Stimulated activated naive CD4-positive, alpha-beta T cell (primary cell): ENCODE measurements at regions not wholly inside any gene's neighbourhood (a gene's known extent, or its start where the extent isn't known, plus 50 kb on each side); places are given as distances from the start of the nearest gene placed in this dataset.
"Not testable (repeated sequence)": the region's sequence is repeated elsewhere in the genome, so short reads cannot be mapped to it uniquely, and the experiment has no call there.

Experiments
- DNase-seq, 6 experiments: peaks; one replicate each; lab custom pipeline; 2025; lab: John Stamatoyannopoulos, UW

DNA sequence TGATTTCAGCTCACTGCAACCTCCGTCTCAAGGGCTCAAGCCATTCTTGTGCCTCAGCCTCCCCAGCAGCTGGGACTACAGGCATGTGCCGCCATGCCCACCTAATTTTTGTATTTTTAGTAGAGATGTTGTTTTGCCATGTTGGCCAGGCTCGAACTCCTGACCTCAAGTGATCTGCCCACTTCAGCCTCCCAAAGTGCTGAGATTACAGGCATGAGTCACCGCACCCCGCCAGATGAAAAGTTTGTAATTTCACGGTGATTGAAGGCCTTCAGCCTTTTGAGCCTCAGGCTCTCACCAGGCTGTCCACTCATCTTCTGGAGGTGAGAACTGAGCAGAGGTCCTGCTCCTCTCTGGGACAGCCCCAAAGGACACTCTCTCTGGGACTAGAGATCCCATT lies 103.2 kb downstream of the HIF1AN start:
- DNase-seq = not testable (repeated sequence)

DNA sequence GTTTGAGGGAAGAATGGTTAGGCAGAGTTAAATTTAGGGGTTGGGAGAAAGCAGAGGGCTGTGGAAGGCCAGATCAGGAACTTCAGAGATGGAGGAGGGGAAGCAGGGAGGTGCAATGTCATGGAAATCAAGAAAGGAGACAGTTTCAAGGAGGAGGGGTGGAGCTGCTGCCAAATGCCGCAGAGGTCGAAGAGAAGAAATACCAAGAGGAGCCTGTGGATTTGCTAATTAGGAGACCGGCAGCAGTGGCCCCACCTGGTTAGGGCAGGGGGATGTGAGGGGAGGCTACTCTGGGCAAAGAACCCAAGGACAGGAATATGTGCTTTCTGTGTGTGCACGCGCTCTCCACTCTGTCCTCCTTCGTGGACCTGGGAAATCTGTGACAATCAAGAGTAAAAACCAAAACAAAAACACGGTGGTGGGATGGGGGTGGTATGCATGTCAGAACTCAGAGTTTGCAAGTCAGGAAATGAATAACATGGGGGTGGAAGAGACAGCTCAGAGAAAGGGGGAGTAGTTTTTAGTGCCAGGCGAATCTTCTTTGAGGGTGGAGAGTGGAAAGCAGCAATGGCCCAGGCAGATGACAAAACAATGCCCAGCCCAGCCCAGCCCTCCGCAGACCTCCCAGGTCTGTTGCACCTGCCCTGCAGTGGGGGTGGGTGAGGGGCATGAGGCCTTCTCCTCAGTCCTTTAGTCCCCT lies 102.9 kb upstream of the PAX2 start:
- no peak for DNase-seq

DNA sequence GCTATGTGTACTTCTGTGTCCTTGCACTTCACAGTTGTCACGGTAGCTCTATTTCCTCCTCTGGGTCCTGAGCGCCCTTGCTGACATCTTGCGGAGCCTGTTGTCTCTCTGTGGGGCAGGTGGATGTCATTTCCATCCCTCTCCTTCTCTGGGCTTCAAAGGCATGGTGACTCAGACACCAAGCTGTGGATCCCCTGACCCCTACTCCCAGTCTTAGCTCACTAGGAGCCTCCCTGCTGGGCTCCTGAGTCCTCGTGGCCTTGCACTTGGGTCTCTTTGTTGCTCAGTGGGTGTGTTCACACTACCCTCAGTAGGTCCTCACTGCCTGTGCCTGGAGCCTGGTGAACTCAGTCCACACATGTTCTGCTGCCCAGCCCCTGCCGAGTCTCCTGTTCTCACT lies 100.3 kb upstream of the PAX2 start:
- no peak for DNase-seq

DNA sequence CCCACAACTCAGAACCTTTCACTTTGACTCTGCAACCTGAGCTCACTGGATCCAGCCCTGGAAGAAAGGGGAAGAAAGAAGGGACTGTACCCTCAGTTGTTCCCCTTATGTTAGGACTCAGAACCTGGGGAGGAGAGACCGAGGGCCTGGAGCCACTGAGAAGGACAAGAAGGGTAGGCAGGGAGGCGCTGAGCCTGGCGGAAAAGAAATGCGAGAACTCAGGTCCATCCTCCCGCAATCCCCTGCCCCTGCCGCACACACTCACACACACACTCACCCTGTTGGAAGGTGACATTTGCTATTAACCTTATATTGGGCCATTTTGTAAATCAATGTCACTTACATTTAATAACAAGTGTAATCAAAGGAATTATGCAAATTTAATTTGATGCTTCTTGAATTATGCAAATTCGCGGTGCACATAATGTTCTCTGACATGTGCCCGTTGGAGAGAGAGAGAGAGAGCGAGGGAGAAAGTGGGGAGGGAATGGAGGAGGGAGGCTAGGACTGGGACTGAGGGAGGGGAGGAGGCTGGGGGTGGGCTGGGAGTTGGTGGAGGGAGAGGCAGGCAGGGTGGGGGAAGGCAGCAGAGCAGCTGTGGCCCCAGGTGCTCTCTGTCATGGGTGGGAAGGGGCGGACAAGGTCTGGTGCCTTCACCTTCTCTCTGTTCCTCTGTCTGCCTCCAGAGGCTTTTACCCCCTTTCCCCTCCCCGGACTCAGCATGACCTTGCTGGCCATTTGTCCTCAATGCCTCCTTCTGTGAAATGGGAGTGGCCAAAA lies 99.6 kb upstream of the PAX2 start:
- no peak for DNase-seq

DNA sequence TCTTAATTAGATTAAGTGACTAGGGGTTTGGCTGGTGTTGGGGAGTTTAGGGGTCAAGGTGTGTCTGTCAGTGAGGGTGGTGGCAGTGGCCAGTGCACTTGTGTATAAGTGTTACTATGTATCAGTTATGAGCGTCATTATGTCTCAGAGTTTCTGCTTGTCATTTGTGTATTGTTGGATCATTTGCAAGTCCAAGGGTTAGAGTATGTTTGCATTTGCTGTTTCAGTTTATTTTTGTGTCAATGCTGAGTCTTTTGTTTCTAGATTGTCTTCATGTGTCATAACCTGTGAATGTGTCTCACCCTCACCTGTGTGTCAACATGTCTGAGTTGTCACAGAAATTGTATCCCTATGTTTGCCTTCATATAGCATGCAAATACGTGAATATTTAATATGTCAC lies 97.5 kb upstream of the PAX2 start:
- no peak for DNase-seq

DNA sequence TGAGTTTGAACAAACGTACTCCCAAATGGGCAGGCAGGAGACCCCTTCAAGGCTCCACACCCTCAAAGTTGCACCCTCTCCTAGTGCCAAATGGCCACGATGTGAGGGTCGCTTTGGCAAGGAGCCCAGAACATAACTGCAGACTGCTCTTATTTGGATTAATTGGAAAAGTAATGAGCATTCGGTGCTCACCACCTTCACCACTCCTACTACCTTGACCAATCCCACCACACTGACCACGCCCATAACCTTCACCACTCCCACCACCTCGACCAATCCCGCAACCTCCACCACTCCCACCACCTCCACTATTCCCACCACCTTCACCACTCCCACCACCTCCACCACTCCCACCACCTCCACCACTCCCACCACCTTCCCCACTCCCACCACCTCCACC lies 94.7 kb upstream of the PAX2 start:
- DNase-seq = no peak

DNA sequence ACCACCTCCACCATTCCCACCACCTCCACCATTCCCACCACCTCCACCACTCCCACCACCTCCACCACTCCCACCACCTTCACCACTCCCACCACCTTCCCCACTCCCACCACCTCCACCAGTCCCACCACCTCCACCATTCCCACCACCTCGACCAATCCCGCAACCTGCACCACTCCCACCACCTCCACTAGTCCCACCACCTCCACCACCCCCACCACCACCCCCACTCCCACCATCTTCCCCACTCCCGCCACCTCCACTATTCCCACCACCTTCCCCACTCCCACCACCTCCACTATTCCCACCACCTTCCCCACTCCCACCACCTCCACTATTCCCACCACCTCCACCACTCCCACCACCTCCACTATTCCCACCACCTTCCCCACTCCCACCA lies 94.3 kb upstream of the PAX2 start:
- not testable (repeated sequence) for DNase-seq

DNA sequence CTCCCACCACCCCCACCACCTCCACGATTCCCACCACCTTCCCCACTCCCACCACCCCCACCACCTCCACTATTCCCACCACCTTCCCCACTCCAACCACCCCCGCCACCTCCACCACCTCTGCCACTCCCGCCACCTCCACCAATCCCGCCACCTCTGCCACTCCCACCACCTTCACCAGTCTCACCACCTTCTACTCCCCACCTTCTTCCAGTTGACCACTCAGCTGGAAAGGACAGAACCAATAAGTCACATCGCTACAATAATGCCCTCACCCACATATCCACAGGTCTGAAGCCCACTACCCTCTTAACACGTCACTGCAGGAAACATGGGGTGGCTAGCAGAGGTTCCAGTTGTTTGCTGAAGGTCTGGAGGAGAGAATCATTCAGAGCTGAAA lies 93.5 kb upstream of the PAX2 start:
- DNase-seq = no peak

DNA sequence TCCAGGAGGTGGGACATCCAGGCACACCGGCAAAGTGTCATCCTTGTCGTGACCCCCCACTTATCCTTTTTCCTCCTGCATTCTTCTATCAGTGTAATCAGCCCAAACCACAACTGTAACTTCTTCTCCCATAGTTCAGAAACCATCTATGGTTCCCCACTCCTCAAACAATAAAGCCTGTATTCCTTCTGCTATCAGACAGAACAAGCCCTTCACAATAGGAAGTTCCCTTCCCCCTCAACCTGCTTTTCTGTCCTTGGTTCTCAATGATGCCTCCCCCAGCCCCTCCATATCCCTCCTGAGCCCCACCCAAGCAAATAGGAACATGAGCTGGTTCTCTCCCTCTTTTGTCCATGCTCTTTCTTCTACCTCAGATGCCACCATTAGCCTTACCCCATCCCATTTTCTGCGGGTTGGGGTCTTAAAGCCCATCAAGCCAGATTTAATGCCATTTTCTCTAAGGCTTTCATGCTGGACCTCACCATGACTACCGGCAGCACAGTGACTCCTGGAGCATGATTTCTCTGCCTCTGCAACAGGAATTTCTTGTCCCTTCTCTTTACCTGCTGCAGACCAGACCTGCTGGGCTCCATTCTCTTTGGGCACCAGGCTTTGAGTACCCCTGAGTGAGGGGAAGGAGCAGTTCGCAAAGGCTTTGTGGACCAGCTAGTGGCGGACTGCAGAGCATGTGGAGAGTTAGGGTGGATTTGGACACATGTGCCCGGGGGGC lies 92.8 kb upstream of the PAX2 start:
- DNase-seq = no peak

DNA sequence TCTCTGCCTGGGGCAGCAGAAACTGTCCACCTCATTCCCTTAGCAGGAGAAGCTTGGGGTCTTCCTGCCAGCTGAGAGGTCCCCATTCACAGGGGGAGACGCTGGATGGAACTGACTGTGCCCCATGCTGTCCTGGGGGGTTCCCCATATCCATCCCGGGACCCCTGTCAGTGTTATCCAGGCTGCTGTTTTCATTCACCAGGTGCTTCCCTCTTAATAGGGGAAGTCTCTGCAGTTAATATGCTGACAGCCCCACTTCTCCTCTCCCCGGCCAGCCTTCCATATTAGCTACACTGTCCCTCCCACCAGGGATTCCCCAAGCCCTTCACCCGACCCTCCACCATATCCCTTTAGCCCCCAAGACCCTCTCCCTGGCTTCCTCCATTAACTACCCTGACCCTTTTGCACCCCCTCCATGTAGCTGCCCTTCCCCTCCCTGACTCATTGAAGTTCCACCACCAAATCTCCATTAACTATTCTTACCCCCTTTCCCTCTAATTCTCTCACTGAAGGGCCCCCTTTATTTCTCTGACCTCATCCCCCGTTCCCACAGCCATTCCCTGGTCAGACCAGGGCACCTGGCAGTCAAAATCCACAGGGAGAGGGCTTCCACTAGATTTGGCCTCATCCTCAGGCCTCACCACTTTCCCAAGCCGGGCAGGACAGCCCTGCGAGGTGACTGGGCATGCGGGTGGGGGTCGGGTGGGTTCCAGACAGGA lies 92.0 kb upstream of the PAX2 start:
- DNase-seq = no peak

DNA sequence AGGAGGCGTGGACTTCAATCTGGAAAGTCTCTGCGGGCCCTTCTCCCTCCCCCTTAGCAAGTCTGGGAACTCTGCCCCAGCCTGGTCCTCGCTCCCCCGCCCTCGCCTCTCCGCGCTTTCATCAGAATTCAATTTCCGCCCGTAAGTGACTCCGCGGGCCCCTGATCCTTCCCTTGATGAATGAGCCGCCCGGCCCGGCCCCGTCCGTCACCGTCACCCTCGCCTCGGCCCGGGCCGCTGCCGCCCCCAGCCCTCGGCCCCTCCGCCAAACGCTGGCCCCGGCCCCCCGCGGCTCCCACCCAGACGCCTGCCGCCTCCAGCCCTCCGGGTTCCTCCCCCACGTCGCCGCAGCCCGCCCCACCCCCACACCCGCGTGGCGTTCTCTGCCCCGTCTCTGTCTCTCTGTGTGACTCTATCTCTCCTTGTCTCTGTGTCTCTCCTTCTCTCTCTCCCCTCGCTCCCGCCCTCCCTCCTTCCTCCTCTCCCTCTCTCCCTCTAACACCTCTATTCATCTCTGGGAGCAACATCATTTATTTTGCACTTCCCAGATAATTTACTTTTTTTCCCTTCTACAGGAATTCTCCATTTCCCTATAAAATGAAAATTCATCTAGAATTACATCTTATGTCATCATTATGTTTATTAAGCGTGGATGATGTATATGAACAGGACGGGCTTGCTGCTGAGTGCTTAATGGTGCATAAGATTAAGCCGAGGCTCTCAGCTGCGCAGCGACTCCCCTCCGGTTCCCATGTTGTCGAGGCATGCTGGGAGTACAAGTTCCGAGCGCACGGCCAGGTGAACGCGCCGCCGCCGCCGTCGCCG lies 91.2 kb upstream of the PAX2 start:
- peak in 1 of 6 experiments; percentile 9 for DNase-seq

DNA sequence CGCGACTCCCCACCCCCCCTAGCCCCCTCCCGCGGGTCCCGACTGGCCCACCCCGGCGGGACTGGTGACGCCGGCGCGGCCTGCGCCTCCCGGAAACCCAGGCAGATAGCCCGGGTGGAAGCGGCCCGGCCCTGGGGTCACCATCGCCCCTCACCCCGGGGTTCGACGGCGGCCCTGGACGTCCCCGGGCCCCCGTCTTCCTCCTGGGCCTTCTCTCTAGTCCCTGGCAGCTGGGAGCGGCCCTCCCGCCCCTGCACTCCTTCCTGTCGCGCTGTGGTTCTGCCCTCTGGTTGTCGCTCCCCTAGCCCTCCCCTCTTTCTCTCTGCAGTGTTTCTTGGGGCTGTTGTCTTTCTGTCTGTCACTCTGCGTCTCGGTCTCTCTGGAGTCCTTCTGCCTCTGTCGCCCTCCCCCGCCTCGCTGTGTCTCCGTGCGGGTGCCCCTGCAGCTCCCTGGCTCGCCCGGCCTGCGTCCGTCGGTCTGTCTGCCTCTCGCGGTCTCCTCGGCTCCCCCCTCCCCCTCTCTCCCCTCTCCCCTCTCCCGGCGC lies 90.5 kb upstream of the PAX2 start:
- peak in 3 of 6 experiments; percentile 5 to 27 (median 13) for DNase-seq

DNA sequence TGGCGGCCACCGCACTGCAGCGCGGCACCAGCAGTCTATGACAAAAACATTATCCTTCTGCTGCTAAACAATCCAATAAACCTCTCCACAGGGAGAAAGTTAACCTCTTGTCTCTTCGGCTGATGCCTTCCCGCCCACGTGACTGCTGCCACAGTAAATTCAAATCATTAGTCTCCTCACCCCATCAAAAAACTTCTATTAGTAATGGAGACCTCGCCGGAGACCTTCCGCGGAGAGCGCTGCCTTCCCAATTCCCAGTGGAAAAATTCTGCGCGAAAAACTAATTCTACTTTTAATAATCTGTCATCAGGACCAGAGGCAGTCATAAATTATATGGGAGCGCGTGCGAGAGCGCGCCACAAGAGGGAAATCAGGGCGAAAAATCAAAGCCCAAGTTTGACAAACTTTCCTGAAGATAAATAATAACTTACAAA lies 90.0 kb upstream of the PAX2 start:
- DNase-seq = no peak

DNA sequence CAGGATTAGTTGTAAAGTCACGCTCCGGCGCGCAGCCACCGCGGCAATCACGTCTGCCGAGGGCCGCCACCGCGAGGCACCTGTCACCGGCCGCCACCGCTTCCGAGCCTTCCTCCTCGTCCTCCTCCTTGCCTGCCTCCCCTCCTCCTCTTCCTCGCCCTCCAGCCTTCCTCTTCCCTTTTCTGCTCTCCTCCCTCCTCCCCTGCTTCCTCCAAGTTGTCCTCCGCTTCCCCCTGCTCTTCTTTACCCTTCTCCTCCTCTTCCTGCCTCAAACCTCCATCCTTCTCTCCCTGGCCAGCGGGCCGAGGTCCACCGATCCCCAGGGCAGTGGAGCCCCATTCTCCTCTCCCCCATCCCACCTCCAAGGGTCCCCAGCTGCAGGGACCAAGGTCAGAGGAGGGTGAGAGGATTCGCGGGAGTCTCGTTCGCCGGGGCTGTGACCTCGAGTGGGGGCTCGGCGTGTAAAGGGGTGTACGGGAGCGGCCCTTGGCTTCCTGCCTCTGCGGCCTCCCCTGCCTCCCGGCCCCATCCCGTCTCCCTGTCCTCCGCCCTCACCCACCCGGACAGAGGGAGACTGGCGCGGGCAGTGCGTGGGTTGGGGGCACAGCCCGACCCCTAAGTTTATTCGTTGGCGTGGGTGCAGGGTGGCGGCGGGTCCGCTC lies 89.5 kb upstream of the PAX2 start:
- no peak for DNase-seq

DNA sequence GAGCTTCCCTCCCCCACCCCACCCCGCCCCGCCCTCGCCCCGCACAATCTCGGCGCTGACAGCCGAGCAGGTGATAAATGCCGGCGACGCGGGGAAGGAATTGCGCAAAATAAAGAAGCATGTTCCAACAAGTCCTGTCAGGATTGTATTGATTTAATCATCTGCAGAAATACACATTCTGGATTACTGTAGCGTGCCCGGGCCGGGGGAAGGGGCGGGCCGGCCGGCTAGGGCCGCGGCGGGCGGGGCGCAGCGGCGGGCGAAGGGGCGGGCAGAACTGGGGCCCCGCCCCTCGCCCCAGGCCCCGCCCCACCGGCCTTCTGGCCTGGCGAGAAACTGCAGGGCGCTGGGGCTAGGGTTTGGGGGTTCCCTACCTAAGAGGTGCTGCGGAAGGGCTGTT lies 88.9 kb upstream of the PAX2 start:
- no peak for DNase-seq

DNA sequence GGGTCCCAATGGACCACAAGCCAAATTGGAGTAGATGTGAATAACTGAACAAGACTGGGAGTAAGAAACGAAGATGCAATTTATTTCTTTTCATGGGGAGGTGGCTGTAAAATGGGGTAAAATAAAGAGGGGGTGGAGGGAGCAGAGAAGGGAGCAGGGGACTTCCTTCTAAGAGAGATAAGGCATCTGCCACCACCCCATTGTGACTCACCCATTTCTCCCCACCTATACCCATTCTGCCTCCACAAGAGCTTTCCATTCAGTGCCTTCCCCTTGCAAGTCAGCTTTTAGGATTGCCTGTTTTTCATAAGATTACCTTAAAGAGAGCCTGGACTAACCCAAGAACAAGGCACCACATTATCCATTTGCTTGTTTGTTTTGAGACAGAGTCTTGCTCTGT lies 87.1 kb upstream of the PAX2 start:
- DNase-seq = no peak

DNA sequence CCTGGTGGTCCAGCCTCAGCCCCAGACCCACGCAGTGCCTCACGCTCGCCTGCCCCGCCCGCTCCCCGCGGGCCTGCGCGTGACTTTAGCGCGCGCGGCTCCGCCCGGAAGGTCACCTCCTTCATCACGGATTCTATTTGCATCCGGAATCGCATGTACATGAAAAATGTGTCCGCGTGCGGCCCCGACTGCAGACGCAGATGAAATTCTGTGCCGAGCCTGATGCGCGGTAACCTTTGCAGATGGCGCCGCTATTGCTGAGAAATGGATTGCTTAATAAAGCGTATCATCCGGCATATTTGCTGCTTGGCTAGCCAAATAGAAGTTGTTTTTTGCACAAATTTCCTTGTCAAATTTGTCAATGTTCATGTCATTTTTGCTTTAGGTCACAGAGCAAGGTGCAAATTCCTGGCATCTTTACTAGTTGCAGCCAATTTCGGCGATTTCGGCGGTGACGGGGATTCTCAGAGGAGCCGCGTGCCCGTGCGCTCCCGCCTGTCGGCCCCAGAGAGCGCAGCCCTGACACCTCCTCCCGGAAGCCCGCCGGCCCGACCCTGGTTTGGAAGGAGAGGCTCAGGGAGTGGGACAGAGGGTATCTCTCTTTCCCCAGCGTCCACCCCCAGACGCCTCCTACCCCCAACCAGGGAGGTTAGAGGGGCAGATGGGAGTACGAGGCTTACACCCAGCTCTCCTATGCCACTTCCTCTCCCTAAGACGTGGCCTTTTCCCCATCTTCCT lies 85.9 kb upstream of the PAX2 start:
- no peak for DNase-seq

DNA sequence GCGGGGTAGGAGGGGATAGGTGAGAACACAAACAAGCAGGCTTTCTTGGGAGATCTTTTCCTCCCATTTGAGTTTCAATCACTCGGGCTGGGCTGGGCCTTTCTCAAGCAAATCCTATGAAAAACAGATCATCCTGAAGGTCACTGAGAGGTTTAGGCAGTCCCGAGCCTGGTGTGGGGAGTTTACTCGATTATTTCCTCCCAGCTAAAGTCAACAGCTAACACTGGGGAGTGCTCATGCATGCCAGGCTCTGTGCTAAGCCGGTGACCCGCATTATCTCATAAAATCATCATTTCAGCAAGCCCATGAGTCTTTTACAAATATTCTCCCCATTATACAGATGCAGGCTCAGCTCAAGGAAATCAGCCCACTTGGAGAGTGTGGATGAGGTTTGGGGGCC lies 85.0 kb upstream of the PAX2 start:
- no peak for DNase-seq

DNA sequence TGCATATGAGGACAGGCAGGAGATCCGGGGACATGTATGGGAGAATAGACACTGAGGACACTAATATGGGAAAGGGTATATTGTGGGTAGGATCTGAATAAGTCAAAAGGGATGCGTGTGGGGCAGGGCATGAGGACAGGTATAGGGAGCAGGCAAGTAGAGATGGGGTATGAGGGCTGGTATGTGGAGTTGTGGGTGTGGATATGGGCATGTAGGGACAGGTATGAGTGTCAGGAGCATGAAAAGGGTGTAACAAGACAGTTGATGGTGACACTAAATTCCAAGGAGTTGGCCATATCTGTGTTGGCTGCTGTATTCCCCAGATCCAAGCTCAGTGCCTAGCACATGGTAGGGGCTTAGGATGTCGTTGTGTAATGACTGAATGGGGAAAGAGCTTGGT lies 84.4 kb upstream of the PAX2 start:
- no peak for DNase-seq

DNA sequence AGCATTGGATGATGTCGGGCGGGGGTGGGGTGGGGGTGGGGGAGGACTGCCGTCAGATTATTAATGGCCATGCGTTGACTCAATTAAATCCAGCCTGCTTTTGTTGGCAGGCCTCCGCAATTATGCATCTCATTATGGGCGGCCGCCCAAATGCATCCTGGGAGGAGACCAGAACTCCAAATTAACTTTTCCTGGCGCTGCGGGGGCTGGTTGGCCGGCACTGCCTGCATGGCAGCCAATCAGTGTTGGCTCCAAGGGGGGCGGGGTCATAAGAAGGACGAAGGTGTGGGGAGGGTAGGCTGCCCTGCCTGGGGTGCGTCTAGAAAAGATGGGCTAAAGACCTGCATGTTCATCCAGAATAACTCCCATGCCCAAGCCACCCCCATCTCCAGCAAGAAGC lies 83.9 kb upstream of the PAX2 start:
- no peak for DNase-seq
